Posterior cingulate gyrus (tissue), 11 donors: ENCODE measurements at regions not wholly inside any gene's neighbourhood (a gene's known extent, or its start where the extent isn't known, plus 50 kb on each side); places are given as distances from the start of the nearest gene placed in this dataset.
A peak's percentile ranks its signal among the peaks of the same experiment; 100 is the strongest.
"Not testable (repeated sequence)": the region's sequence is repeated elsewhere in the genome, so short reads cannot be mapped to it uniquely, and the experiment has no call there.

Source experiments
- DNase-seq, 10 donors: peaks; one replicate each; pipeline versions ENCODE4 v3.0.0 to v3.0.0-alpha.2; 2020 to 2021; ENCODE audit warnings: mixed read lengths in 3 of 10
- intact Hi-C: fragments of 100-400 bp; cut with DNase I; formaldehyde crosslinking; loops from one replicate; pipeline ENCODE4 v1.15.1; 2023

- DNase-seq = no peak
- intact Hi-C loops = no loop called here
Observed at GRCh38 chrX:129361576-129361975, 161.7 kb downstream of the SMARCA1 start.

GRCh38 chrX:129360175-129360574 lies 163.1 kb downstream of the SMARCA1 start:
- peak in 5 of 10 donors; percentile 8 to 70 (median 14) for DNase-seq
- intact Hi-C loops = no loop called here

- intact Hi-C loops = no loop called here
- no peak for DNase-seq
Observed at GRCh38 chrX:129359269-129359668, 164.0 kb downstream of the SMARCA1 start.

- intact Hi-C loops, DNase-seq: not testable (repeated sequence)
Observed at GRCh38 chrX:129357428-129357827, 165.9 kb downstream of the SMARCA1 start.

- intact Hi-C loops = no loop called here
- DNase-seq = no peak
Observed at GRCh38 chrX:129347291-129347690, 176.0 kb downstream of the SMARCA1 start.

GRCh38 chrX:129346574-129346973 lies 176.7 kb downstream of the SMARCA1 start:
- intact Hi-C loops = no loop called here
- peak in 1 of 10 donors; percentile 42 for DNase-seq

- DNase-seq, intact Hi-C loops: not testable (repeated sequence)
Observed at GRCh38 chrX:129337264-129337663, 186.0 kb downstream of the SMARCA1 start.

- intact Hi-C loops = no loop called here
Observed at GRCh38 chrX:129323115-129323514, 200.2 kb downstream of the SMARCA1 start.

GRCh38 chrX:129318375-129318774 lies 204.9 kb downstream of the SMARCA1 start:
- intact Hi-C loops = loop anchor here (5.0 kb wide), 1 partner anchor 144 kb away; no protein-coding TSS in a partner anchor
- peak in 1 of 10 donors; percentile 6 for DNase-seq

More at GRCh38 chrX:129323115-129323514, 200.2 kb downstream of the SMARCA1 start:
- DNase-seq = no peak

GRCh38 chrX:129316461-129316860 lies 206.8 kb downstream of the SMARCA1 start:
- no peak for DNase-seq
- intact Hi-C loops = loop anchor here (5.0 kb wide), 1 partner anchor 146 kb away; no protein-coding TSS in a partner anchor

- intact Hi-C loops = no loop called here
- DNase-seq = no peak
Observed at GRCh38 chrX:129310000-129310399, 213.3 kb downstream of the SMARCA1 start.

- intact Hi-C loops = no loop called here
- no peak for DNase-seq
Observed at GRCh38 chrX:129262912-129263311, 260.4 kb downstream of the SMARCA1 start.

GRCh38 chrX:129255516-129255915 lies 267.8 kb downstream of the SMARCA1 start:
- intact Hi-C loops, DNase-seq: not testable (repeated sequence)

- no peak for DNase-seq
- intact Hi-C loops = no loop called here
Observed at GRCh38 chrX:129249563-129249962, 273.7 kb downstream of the SMARCA1 start.

- intact Hi-C loops = no loop called here
- DNase-seq = no peak
Observed at GRCh38 chrX:129247642-129248041, 275.6 kb downstream of the SMARCA1 start.

- no peak for DNase-seq
- intact Hi-C loops = no loop called here
Observed at GRCh38 chrX:129239371-129239770, 283.9 kb downstream of the SMARCA1 start.

GRCh38 chrX:129238011-129238410 lies 285.3 kb downstream of the SMARCA1 start:
- intact Hi-C loops = no loop called here
- DNase-seq = no peak

GRCh38 chrX:129235903-129236302 lies 287.4 kb downstream of the SMARCA1 start:
- no peak for DNase-seq
- intact Hi-C loops = no loop called here

GRCh38 chrX:129233786-129234185 lies 289.5 kb downstream of the SMARCA1 start:
- DNase-seq = no peak
- intact Hi-C loops = no loop called here

GRCh38 chrX:129230850-129231512 lies 292.3 kb downstream of the SMARCA1 start:
- intact Hi-C loops = no loop called here
- no peak for DNase-seq

GRCh38 chrX:129230168-129230567 lies 293.1 kb downstream of the SMARCA1 start:
- no peak for DNase-seq
- intact Hi-C loops = no loop called here

GRCh38 chrX:129227366-129227765 lies 295.9 kb downstream of the SMARCA1 start:
- intact Hi-C loops = no loop called here
- no peak for DNase-seq
